H1 (cell line): ENCODE measurements at regions not wholly inside any gene's neighbourhood (a gene's known extent, or its start where the extent isn't known, plus 50 kb on each side); places are given as distances from the start of the nearest gene placed in this dataset.
A peak's percentile ranks its signal among the peaks of the same experiment; 100 is the strongest.

Experiments
- CTCF ChIA-PET: fragments of 300-600 bp; sonication (Branson Sonifier 250); formaldehyde crosslinking; loops from one replicate; lab custom pipeline; 2021; ENCODE audit not compliant: partially characterized antibody; lab: Charles Lee
- POLR2A ChIA-PET: fragments of 300-600 bp; sonication (Branson Sonifier 250); formaldehyde crosslinking; loops from one replicate; lab custom pipeline; 2021; ENCODE audit warnings: inconsistent platforms; ENCODE audit not compliant: partially characterized antibody; lab: Charles Lee
- DNase-seq, 2 experiments: peaks; one replicate each; pipeline versions ENCODE4 v3.0.0 to v3.0.0-alpha.2; 2010 to 2022; ENCODE audit warnings: low spot score in 2 of 2, low read depth in 1 of 2, mixed read lengths in 1 of 2
- FAIRE-seq: peaks from 2 replicates; lab custom pipeline; 2011; peaks lifted over from hg19 to GRCh38; lab: Jason Lieb, UNC
- H2AFZ ChIP-seq: 2 replicates; pipeline ENCODE4 v1.8.1; 2012; ENCODE audit warnings: low read length, inconsistent platforms
- H2AK5ac ChIP-seq: 2 replicates; pipeline ENCODE4 v1.6.1; 2013; ENCODE audit warnings: low read depth, low read length
- H2BK120ac ChIP-seq: replicated peaks from 2 replicates; pipeline ENCODE3; 2013; ENCODE audit warnings: low read depth, low read length, inconsistent platforms
- H2BK12ac ChIP-seq: 2 replicates; pipeline ENCODE4 v1.6.1; 2013; ENCODE audit warnings: low read depth, low read length
- H2BK15ac ChIP-seq: 2 replicates; pipeline ENCODE4 v1.6.1; 2013; ENCODE audit warnings: low read length
- H2BK20ac ChIP-seq: 2 replicates; pipeline ENCODE4 v1.6.1; 2013; ENCODE audit warnings: low read length
- H2BK5ac ChIP-seq: 2 replicates; pipeline ENCODE4 v1.6.1; 2013; ENCODE audit warnings: low read depth, low read length
- H3K14ac ChIP-seq: 2 replicates; pipeline ENCODE4 v1.6.1; 2013; ENCODE audit warnings: inconsistent platforms; ENCODE audit not compliant: insufficient read length
- H3K18ac ChIP-seq: 2 replicates; pipeline ENCODE4 v1.6.1; 2013; ENCODE audit warnings: low read length; ENCODE audit errors: extremely low read depth
- H3K23ac ChIP-seq: 2 replicates; pipeline ENCODE4 v1.6.1; 2013; ENCODE audit warnings: inconsistent platforms; ENCODE audit not compliant: insufficient read length
- H3K23me2 ChIP-seq: 2 replicates; pipeline ENCODE4 v1.6.1; 2013; ENCODE audit warnings: low read depth, low read length
- H3K27ac ChIP-seq: 2 replicates; pipeline ENCODE4 v1.6.1; 2011; ENCODE audit warnings: low read depth, low read length, inconsistent platforms
- H3K27me3 ChIP-seq, 4 experiments: replicated peaks in 1 of 4; 1 replicate in 1 of 4; 2 replicates in 3 of 4; pipeline versions ENCODE4 v1.6.1 to v1.8.1; 2011 to 2013; ENCODE audit warnings: low read length in 3 of 4, mild to moderate bottlenecking in 3 of 4, inconsistent platforms in 2 of 4, mixed read lengths in 2 of 4, moderate library complexity in 1 of 4; ENCODE audit not compliant: control insufficient read depth in 3 of 4, insufficient read depth in 3 of 4; ENCODE audit errors: extremely low read depth in 1 of 4
- H3K36me3 ChIP-seq, 4 experiments: 2 replicates each; pipeline versions ENCODE4 v1.6.1 to v1.8.1; 2011 to 2013; ENCODE audit warnings: mild to moderate bottlenecking in 4 of 4, low read length in 3 of 4, moderate library complexity in 2 of 4, control low read depth in 1 of 4, inconsistent platforms in 1 of 4; ENCODE audit not compliant: insufficient read depth in 4 of 4, control insufficient read depth in 2 of 4
- H3K4ac ChIP-seq: replicated peaks from 2 replicates; pipeline ENCODE3; 2013; ENCODE audit warnings: low read length, low read depth, mixed read lengths, inconsistent platforms; ENCODE audit not compliant: insufficient read length
- H3K4me1 ChIP-seq, 4 experiments: replicated peaks in 1 of 4; 1 replicate in 1 of 4; 2 replicates in 3 of 4; pipeline versions ENCODE4 v1.6.1 to v1.8.1; 2011 to 2013; ENCODE audit warnings: low read length in 3 of 4, inconsistent platforms in 2 of 4, mixed read lengths in 1 of 4; ENCODE audit not compliant: insufficient read depth in 4 of 4, control insufficient read depth in 3 of 4
- H3K4me2 ChIP-seq, 2 experiments: 2 replicates each; pipeline versions ENCODE4 v1.6.1 to v1.8.1; 2011 to 2013; ENCODE audit warnings: low read depth in 2 of 2, low read length in 2 of 2, control low read depth in 1 of 2, inconsistent platforms in 1 of 2, mild to moderate bottlenecking in 1 of 2; ENCODE audit not compliant: insufficient read depth in 1 of 2
- H3K4me3 ChIP-seq, 4 experiments: fragments of 200-600, 300-600 bp in 1 of 4; sonication (generic), shearing (Covaris generic), sonication (Bioruptor Twin) in 1 of 4; 2 replicates each; pipeline versions ENCODE4 v1.5.1 to v1.8.1; 2011 to 2016; ENCODE audit warnings: low read length in 4 of 4, low read depth in 3 of 4, control low read depth in 2 of 4, inconsistent platforms in 2 of 4, mild to moderate bottlenecking in 2 of 4, mixed read lengths in 1 of 4, moderate library complexity in 1 of 4; ENCODE audit not compliant: insufficient read depth in 2 of 4; ENCODE audit errors: extremely low read depth in 1 of 4
- H3K56ac ChIP-seq: replicated peaks from 2 replicates; pipeline ENCODE3; 2013; ENCODE audit warnings: low read depth, mild to moderate bottlenecking, mixed read lengths, low read length, inconsistent platforms; ENCODE audit not compliant: insufficient read length
- H3K79me1 ChIP-seq: 2 replicates; pipeline ENCODE4 v1.6.1; 2013; ENCODE audit warnings: low read depth, low read length, control low read depth
- H3K79me2 ChIP-seq, 2 experiments: 2 replicates each; pipeline versions ENCODE4 v1.6.1 to v1.8.1; 2012 to 2013; ENCODE audit warnings: low read length in 2 of 2, mild to moderate bottlenecking in 2 of 2, inconsistent platforms in 1 of 2; ENCODE audit not compliant: insufficient read depth in 2 of 2, control insufficient read depth in 1 of 2
- H3K9ac ChIP-seq, 4 experiments: replicated peaks in 1 of 4; 1 replicate in 1 of 4; 2 replicates in 3 of 4; pipeline versions ENCODE4 v1.6.1 to v1.8.1; 2011 to 2013; ENCODE audit warnings: low read depth in 3 of 4, low read length in 3 of 4, control low read depth in 2 of 4, mild to moderate bottlenecking in 2 of 4, moderate library complexity in 2 of 4, inconsistent platforms in 1 of 4; ENCODE audit errors: extremely low read depth in 1 of 4
- H3K9me3 ChIP-seq, 2 experiments: 2 replicates each; pipeline versions ENCODE4 v1.6.1 to v1.8.1; 2012 to 2013; ENCODE audit warnings: mild to moderate bottlenecking in 2 of 2, moderate library complexity in 2 of 2, control low read depth in 1 of 2, inconsistent platforms in 1 of 2, low read depth in 1 of 2, low read length in 1 of 2, mixed read lengths in 1 of 2; ENCODE audit not compliant: insufficient read depth in 2 of 2
- H4K20me1 ChIP-seq, 2 experiments: replicated peaks in 1 of 2; 2 replicates each; pipeline versions ENCODE3 to v1.8.1; 2011 to 2013; ENCODE audit warnings: inconsistent platforms in 2 of 2, low read length in 2 of 2, mild to moderate bottlenecking in 1 of 2; ENCODE audit not compliant: insufficient read depth in 2 of 2, control insufficient read depth in 1 of 2
- H4K5ac ChIP-seq: 2 replicates; pipeline ENCODE4 v1.6.1; 2013; ENCODE audit warnings: low read length, low read depth, mixed read lengths, inconsistent platforms; ENCODE audit not compliant: insufficient read length
- H4K8ac ChIP-seq: 2 replicates; pipeline ENCODE4 v1.8.0; 2013; ENCODE audit warnings: mild to moderate bottlenecking, moderate library complexity, low read length, inconsistent platforms; ENCODE audit not compliant: insufficient read depth; ENCODE audit errors: extremely low read depth
- H4K91ac ChIP-seq: replicated peaks from 2 replicates; pipeline ENCODE3; 2013; ENCODE audit warnings: low read length, mixed read lengths, inconsistent platforms; ENCODE audit not compliant: insufficient read length
- CHD1 ChIP-seq: IDR thresholded peaks from 2 replicates; pipeline ENCODE4 v1.6.1; 2012; ENCODE audit warnings: low read depth, low read length, improper control_type of control experiment
- E2F6 ChIP-seq: IDR thresholded peaks from 2 replicates; pipeline ENCODE4 v1.6.1; 2012; ENCODE audit warnings: inconsistent platforms
- GABPA ChIP-seq: IDR thresholded peaks from 2 replicates; pipeline ENCODE4 v1.6.1; 2011; ENCODE audit warnings: mild to moderate bottlenecking, low read length, moderate library complexity, borderline replicate concordance; ENCODE audit not compliant: insufficient read depth
- KDM1A ChIP-seq: fragments of 200-600, 300-600 bp; sonication (generic); IDR thresholded peaks from 2 replicates; pipeline ENCODE4 v1.7.1; 2016; ENCODE audit warnings: mild to moderate bottlenecking, low read length, borderline replicate concordance
- NRF1 ChIP-seq: IDR thresholded peaks from 2 replicates; pipeline ENCODE4 v1.6.1; 2011; ENCODE audit warnings: mild to moderate bottlenecking, low read depth, low read length, improper control_type of control experiment
- RAD21 ChIP-seq, 2 experiments: IDR thresholded peaks in 1 of 2; conservative IDR thresholded peaks in 1 of 2; 2 replicates each; pipeline ENCODE4 v1.6.1; 2011; ENCODE audit warnings: low read depth in 2 of 2, low read length in 2 of 2, improper control_type of control experiment in 1 of 2, inconsistent platforms in 1 of 2, mild to moderate bottlenecking in 1 of 2, moderate library complexity in 1 of 2
- RFX5 ChIP-seq: IDR thresholded peaks from 2 replicates; pipeline ENCODE4 v1.6.1; 2011; ENCODE audit warnings: low read depth, low read length, improper control_type of control experiment, borderline replicate concordance
- TEAD4 ChIP-seq: IDR thresholded peaks from 2 replicates; pipeline ENCODE4 v1.6.1; 2012; ENCODE audit warnings: low read depth, low read length, inconsistent platforms, mixed read lengths
- USF2 ChIP-seq: IDR thresholded peaks from 2 replicates; pipeline ENCODE4 v1.6.1; 2011; ENCODE audit warnings: low read length, improper control_type of control experiment

- Histone ChIP-seq H2BK120ac (no peak overlapping the region), H3K23me2 (no peaks in the 10 kb centered on the region), H3K79me1 (no peaks in the 10 kb centered on the region), H3K23ac (no peak overlapping the region), H2BK5ac (no peak overlapping the region), H3K4me3 (no peak overlapping the region), H2BK12ac (no peak overlapping the region), H4K8ac (no peak overlapping the region), H3K56ac (no peak overlapping the region), H4K91ac (no peak overlapping the region), H3K9me3 (peaks cover 10 to 14% of the 10 kb centered on the region in 2 experiments), H3K36me3 (no peaks in the 10 kb centered on the region), H2BK20ac (0 out of 2 replicates have a peak overlapping the region, but pooled peaks have one; percentile 13), H2AK5ac (no peak overlapping the region), H2BK15ac (no peak overlapping the region), H3K9ac (no peak overlapping the region), H4K20me1 (no peaks in the 10 kb centered on the region), H4K5ac (no peak overlapping the region), H3K4ac (no peak overlapping the region), H3K79me2 (no peaks in the 10 kb centered on the region), H3K4me2 (no peak overlapping the region), H3K27ac (no peak overlapping the region), H3K27me3 (no peaks in the 10 kb centered on the region), H3K14ac (no peak overlapping the region), H2AFZ (no peak overlapping the region), H3K18ac (no peak overlapping the region), H3K4me1 (no peaks in the 10 kb centered on the region)
- no peak for FAIRE-seq
- no peak for DNase-seq
- ChIA-PET CTCF (interaction anchor here (0.8 kb wide), 1 partner anchor 402 kb away, joined by 3 read pairs; no protein-coding TSS in a partner anchor), POLR2A (no interaction called here)
- TF ChIP-seq TEAD4: no peak
- no peak for TF ChIP-seq CHD1
- TF ChIP-seq RAD21 (IDR thresholded peaks at IDR 0.05 in 1 of 2, conservative IDR thresholded peaks at IDR 0.05 in 1 of 2; ENCODE audit: low read depth in 2 of 2, low read length in 2 of 2): no peak
- no peak for TF ChIP-seq NRF1
- no peak for TF ChIP-seq RFX5
- no peak for TF ChIP-seq KDM1A
- no peak for TF ChIP-seq E2F6
- no peak for TF ChIP-seq GABPA
- TF ChIP-seq USF2: no peak
These were observed 404.8 kb upstream of the SLC30A5 start for GRCh38 chr5:68689010-68689409.
